Gastroesophageal sphincter (tissue), 3 donors: ENCODE measurements at regions not wholly inside any gene's neighbourhood (a gene's known extent, or its start where the extent isn't known, plus 50 kb on each side); places are given as distances from the start of the nearest gene placed in this dataset.

Experiments
- CTCF ChIP-seq, 4 experiments: fragments of 200-600 bp in 2 of 4; fragments of 450-650 bp in 2 of 4; sonication (generic) in 1 of 4; IDR thresholded peaks; one replicate each; pipeline ENCODE4 v1.5.1; 2017 to 2019; ENCODE audit warnings: antibody characterized with exemption in 4 of 4, mild to moderate bottlenecking in 2 of 4, moderate library complexity in 2 of 4
- POLR2A ChIP-seq, 2 donors: fragments of 450-650 bp; IDR thresholded peaks; one replicate each; pipeline ENCODE4 v1.6.1; 2017; ENCODE audit warnings: antibody characterized with exemption in 2 of 2, mild to moderate bottlenecking in 2 of 2, moderate library complexity in 1 of 2

- no peak for TF ChIP-seq CTCF (IDR thresholded peaks at IDR 0.05)
- TF ChIP-seq POLR2A (IDR thresholded peaks at IDR 0.05) = no peak
Measured at GRCh38 chr21:9008636-9009035, 1512.7 kb upstream of the TPTE start.
